DMS79 (cell line): ENCODE measurements at regions not wholly inside any gene's neighbourhood (a gene's known extent, or its start where the extent isn't known, plus 50 kb on each side); places are given as distances from the start of the nearest gene placed in this dataset.
"Not testable (repeated sequence)": the region's sequence is repeated elsewhere in the genome, so short reads cannot be mapped to it uniquely, and the experiment has no call there.

Source experiments
- DNase-seq: peaks from one replicate; lab custom pipeline; 2025; lab: John Stamatoyannopoulos, UW

- no peak for DNase-seq
Observed at GRCh38 chr16:87132361-87133014, 184.7 kb downstream of the C16orf95 start.

GRCh38 chr16:87133112-87133850 is 183.9 kb downstream of the C16orf95 start:
- DNase-seq = no peak

GRCh38 chr16:87133966-87134627 is 183.1 kb downstream of the C16orf95 start:
- DNase-seq = no peak

- no peak for DNase-seq
Observed at GRCh38 chr16:87134628-87134995, 182.6 kb downstream of the C16orf95 start.

GRCh38 chr16:87135246-87136030 is 181.8 kb downstream of the C16orf95 start:
- DNase-seq = no peak

GRCh38 chr16:87138316-87138715 is 178.9 kb downstream of the C16orf95 start:
- no peak for DNase-seq

- DNase-seq = no peak
Observed at GRCh38 chr16:87138738-87139267, 178.4 kb downstream of the C16orf95 start.

- no peak for DNase-seq
Observed at GRCh38 chr16:87140211-87141200, 176.7 kb downstream of the C16orf95 start.

GRCh38 chr16:87141402-87141801 is 175.8 kb downstream of the C16orf95 start:
- no peak for DNase-seq

GRCh38 chr16:87143661-87144121 is 173.5 kb downstream of the C16orf95 start:
- no peak for DNase-seq

GRCh38 chr16:87144232-87144631 is 173.0 kb downstream of the C16orf95 start:
- DNase-seq = no peak

GRCh38 chr16:87145181-87146176 is 171.7 kb downstream of the C16orf95 start:
- no peak for DNase-seq

- no peak for DNase-seq
Observed at GRCh38 chr16:87146676-87147075, 170.5 kb downstream of the C16orf95 start.

- no peak for DNase-seq
Observed at GRCh38 chr16:87149051-87149450, 168.1 kb downstream of the C16orf95 start.

GRCh38 chr16:87150262-87150661 is 166.9 kb downstream of the C16orf95 start:
- no peak for DNase-seq

- DNase-seq = no peak
Observed at GRCh38 chr16:87150681-87151280, 166.4 kb downstream of the C16orf95 start.

GRCh38 chr16:87152221-87152755 is 164.9 kb downstream of the C16orf95 start:
- no peak for DNase-seq

GRCh38 chr16:87153326-87153725 is 163.9 kb downstream of the C16orf95 start:
- no peak for DNase-seq

GRCh38 chr16:87155315-87155714 is 161.9 kb downstream of the C16orf95 start:
- DNase-seq = not testable (repeated sequence)
